Smooth muscle cell (in vitro differentiated cells): ENCODE measurements at regions not wholly inside any gene's neighbourhood (a gene's known extent, or its start where the extent isn't known, plus 50 kb on each side); places are given as distances from the start of the nearest gene placed in this dataset.

Experiments used
- DNase-seq: peaks from one replicate; lab custom pipeline; 2025; ENCODE audit not compliant: unreplicated experiment; lab: John Stamatoyannopoulos, UW
- H2AFZ ChIP-seq: fragments of 200-600 bp; sonication (generic); 2 replicates; pipeline ENCODE4 v1.6.0; 2016; ENCODE audit warnings: antibody characterized with exemption, low read depth, mild to moderate bottlenecking
- H3F3A ChIP-seq: fragments of 200-600 bp; sonication (generic); 2 replicates; pipeline ENCODE4 v1.6.0; 2017; ENCODE audit warnings: antibody characterized with exemption, low read depth
- H3K27ac ChIP-seq: fragments of 200-600 bp; sonication (generic); 2 replicates; pipeline ENCODE4 v1.5.1; 2016; ENCODE audit warnings: low read depth, mild to moderate bottlenecking
- H3K27me3 ChIP-seq: fragments of 200-600 bp; sonication (generic); 2 replicates; pipeline ENCODE4 v1.6.1; 2016; ENCODE audit warnings: low read depth, mild to moderate bottlenecking
- H3K36me3 ChIP-seq: fragments of 200-600 bp; sonication (generic); 2 replicates; pipeline ENCODE4 v1.5.1; 2016; ENCODE audit warnings: low read depth
- H3K4me1 ChIP-seq: fragments of 200-600 bp; sonication (generic); 2 replicates; pipeline ENCODE4 v1.5.1; 2016; ENCODE audit warnings: low read depth
- H3K4me2 ChIP-seq: fragments of 200-600 bp; sonication (generic); 2 replicates; pipeline ENCODE4 v1.6.0; 2016; ENCODE audit warnings: mild to moderate bottlenecking
- H3K4me3 ChIP-seq: fragments of 200-600 bp; sonication (generic); 2 replicates; pipeline ENCODE4 v1.5.1; 2016; ENCODE audit warnings: mild to moderate bottlenecking
- H3K79me2 ChIP-seq: fragments of 200-600 bp; sonication (generic); 2 replicates; pipeline ENCODE4 v1.6.0; 2016; ENCODE audit warnings: low read depth, mild to moderate bottlenecking
- H3K9ac ChIP-seq: fragments of 200-600 bp; sonication (generic); 2 replicates; pipeline ENCODE4 v1.6.0; 2016; ENCODE audit warnings: low read depth
- H3K9me3 ChIP-seq: fragments of 200-600 bp; sonication (generic); replicated peaks from 2 replicates; pipeline ENCODE4 v1.5.1; 2016; ENCODE audit warnings: low read depth
- H4K20me1 ChIP-seq: fragments of 200-600 bp; sonication (generic); 2 replicates; pipeline ENCODE4 v1.6.0; 2016; ENCODE audit warnings: low read depth
- CTCF ChIP-seq: fragments of 200-600 bp; sonication (generic); IDR thresholded peaks from 2 replicates; pipeline ENCODE4 v1.5.1; 2017; ENCODE audit warnings: borderline replicate concordance, mild to moderate bottlenecking, antibody characterized with exemption; ENCODE audit not compliant: insufficient read depth, poor library complexity, severe bottlenecking
- WGBS: methylation state at CpG from one replicate; pipeline ENCODE4 v1.1.7; 2016; ENCODE audit warnings: low lambda C conversion rate; 5-methylcytosine and 5-hydroxymethylcytosine counted together

GRCh38 chr12:78269620-78270019 lies 438.9 kb downstream of the NAV3 start:
- Histone ChIP-seq H3K4me1 (no peaks in the 10 kb centered on the region), H3K4me3 (no peak overlapping the region), H3K4me2 (no peak overlapping the region), H2AFZ (no peak overlapping the region), H4K20me1 (no peaks in the 10 kb centered on the region), H3K9me3 (no peaks in the 10 kb centered on the region), H3K27me3 (no peaks in the 10 kb centered on the region), H3F3A (no peaks in the 10 kb centered on the region), H3K79me2 (no peaks in the 10 kb centered on the region), H3K27ac (no peak overlapping the region), H3K9ac (no peak overlapping the region), H3K36me3 (no peaks in the 10 kb centered on the region)
- no peak for TF ChIP-seq CTCF
- 79% methylated on average over 1 of the region's 1 CpG for WGBS
- DNase-seq = no peak

GRCh38 chr12:78271546-78271945 lies 440.9 kb downstream of the NAV3 start:
- Histone ChIP-seq H3K9ac (no peak overlapping the region), H3K36me3 (no peaks in the 10 kb centered on the region), H3K9me3 (no peaks in the 10 kb centered on the region), H3K27ac (no peak overlapping the region), H3K79me2 (no peaks in the 10 kb centered on the region), H3K27me3 (no peaks in the 10 kb centered on the region), H3K4me2 (no peak overlapping the region), H4K20me1 (no peaks in the 10 kb centered on the region), H3K4me3 (no peak overlapping the region), H2AFZ (no peak overlapping the region), H3K4me1 (no peaks in the 10 kb centered on the region), H3F3A (no peaks in the 10 kb centered on the region)
- no peak for TF ChIP-seq CTCF
- 97% methylated on average over 3 of the region's 3 CpGs for WGBS
- DNase-seq = no peak

- WGBS = 94% methylated on average over 2 of the region's 2 CpGs
- H3F3A ChIP-seq = no peaks in the 10 kb centered on the region
Measured at GRCh38 chr12:78275886-78276285, 445.2 kb downstream of the NAV3 start.

More at GRCh38 chr12:78275886-78276285, 445.2 kb downstream of the NAV3 start:
- Histone ChIP-seq H3K27ac (no peak overlapping the region), H3K36me3 (no peaks in the 10 kb centered on the region), H3K27me3 (no peaks in the 10 kb centered on the region), H3K79me2 (no peaks in the 10 kb centered on the region), H3K9me3 (no peaks in the 10 kb centered on the region), H3K4me2 (no peak overlapping the region), H3K4me1 (no peaks in the 10 kb centered on the region), H4K20me1 (no peaks in the 10 kb centered on the region), H3K4me3 (no peak overlapping the region), H2AFZ (no peak overlapping the region), H3K9ac (no peak overlapping the region)
- no peak for TF ChIP-seq CTCF
- no peak for DNase-seq
